Endothelial cell (in vitro differentiated cells): ENCODE measurements at regions not wholly inside any gene's neighbourhood (a gene's known extent, or its start where the extent isn't known, plus 50 kb on each side); places are given as distances from the start of the nearest gene placed in this dataset.

Experiments used
- DNase-seq: peaks from one replicate; pipeline ENCODE4 v3.0.0; 2021; ENCODE audit warnings: low spot score
- H3K27ac Mint-ChIP-seq: one replicate; pipeline ENCODE4 v1.8.0; 2021; ENCODE audit warnings: mixed read lengths, inconsistent platforms; ENCODE audit not compliant: unreplicated experiment
- H3K27me3 Mint-ChIP-seq: one replicate; pipeline ENCODE4 v1.8.0; 2021; ENCODE audit warnings: mild to moderate bottlenecking, moderate library complexity, mixed read lengths, inconsistent platforms; ENCODE audit not compliant: unreplicated experiment
- H3K36me3 Mint-ChIP-seq: one replicate; pipeline ENCODE4 v1.8.0; 2021; ENCODE audit warnings: mild to moderate bottlenecking, low read depth, mixed read lengths, inconsistent platforms; ENCODE audit not compliant: unreplicated experiment
- H3K4me1 Mint-ChIP-seq: one replicate; pipeline ENCODE4 v1.8.0; 2021; ENCODE audit warnings: mild to moderate bottlenecking, mixed read lengths, inconsistent platforms; ENCODE audit not compliant: unreplicated experiment
- H3K4me3 Mint-ChIP-seq: one replicate; pipeline ENCODE4 v1.8.0; 2021; ENCODE audit warnings: mild to moderate bottlenecking, mixed read lengths, inconsistent platforms; ENCODE audit not compliant: unreplicated experiment
- H3K9me3 Mint-ChIP-seq: one replicate; pipeline ENCODE4 v1.8.0; 2021; ENCODE audit warnings: mixed read lengths, inconsistent platforms; ENCODE audit not compliant: unreplicated experiment
- CTCF ChIP-seq: fragments of 200-600 bp; sonication (generic); IDR thresholded peaks from one replicate; pipeline ENCODE4 v1.5.0; 2021; ENCODE audit warnings: antibody characterized with exemption; ENCODE audit not compliant: unreplicated experiment

- DNase-seq = no peak
- no peak for TF ChIP-seq CTCF
- Mint-ChIP-seq H3K27ac (no peak overlapping the region), H3K9me3 (no peaks in the 10 kb centered on the region), H3K4me3 (no peak overlapping the region), H3K4me1 (no peaks in the 10 kb centered on the region), H3K36me3 (no peaks in the 10 kb centered on the region), H3K27me3 (no peaks in the 10 kb centered on the region)
Observed at GRCh38 chr6:8536122-8536521, 100.8 kb upstream of the SLC35B3 start.

- TF ChIP-seq CTCF = no peak
- Mint-ChIP-seq H3K4me1 (no peaks in the 10 kb centered on the region), H3K4me3 (no peak overlapping the region), H3K27ac (no peak overlapping the region), H3K36me3 (no peaks in the 10 kb centered on the region), H3K9me3 (no peaks in the 10 kb centered on the region), H3K27me3 (no peaks in the 10 kb centered on the region)
- no peak for DNase-seq
Observed at GRCh38 chr6:8535519-8535918, 100.2 kb upstream of the SLC35B3 start.

- no peak for TF ChIP-seq CTCF
- H3K27ac Mint-ChIP-seq = no peak overlapping the region
- no peaks in the 10 kb centered on the region for H3K27me3 Mint-ChIP-seq
- H3K9me3 Mint-ChIP-seq = no peaks in the 10 kb centered on the region
- peaks cover 3% of the 10 kb centered on the region for H3K4me1 Mint-ChIP-seq
- H3K4me3 Mint-ChIP-seq = no peak overlapping the region
- no peak for DNase-seq
- H3K36me3 Mint-ChIP-seq = no peaks in the 10 kb centered on the region
Observed at GRCh38 chr6:8530785-8531435, 95.6 kb upstream of the SLC35B3 start.

GRCh38 chr6:8529250-8529649 is 93.9 kb upstream of the SLC35B3 start:
- DNase-seq = no peak
- Mint-ChIP-seq H3K9me3 (no peaks in the 10 kb centered on the region), H3K4me3 (no peak overlapping the region), H3K4me1 (peaks cover 3% of the 10 kb centered on the region), H3K36me3 (no peaks in the 10 kb centered on the region), H3K27ac (no peak overlapping the region), H3K27me3 (no peaks in the 10 kb centered on the region)
- no peak for TF ChIP-seq CTCF

- DNase-seq = no peak
- Mint-ChIP-seq H3K4me1 (peaks cover 3% of the 10 kb centered on the region), H3K9me3 (no peaks in the 10 kb centered on the region), H3K36me3 (no peaks in the 10 kb centered on the region), H3K4me3 (no peak overlapping the region), H3K27ac (no peak overlapping the region), H3K27me3 (no peaks in the 10 kb centered on the region)
- TF ChIP-seq CTCF = no peak
Observed at GRCh38 chr6:8527818-8528217, 92.5 kb upstream of the SLC35B3 start.
